ENCODE measurements at regions not wholly inside any gene's neighbourhood (a gene's known extent, or its start where the extent isn't known, plus 50 kb on each side); places are given as distances from the start of the nearest gene placed in this dataset.

DNA sequence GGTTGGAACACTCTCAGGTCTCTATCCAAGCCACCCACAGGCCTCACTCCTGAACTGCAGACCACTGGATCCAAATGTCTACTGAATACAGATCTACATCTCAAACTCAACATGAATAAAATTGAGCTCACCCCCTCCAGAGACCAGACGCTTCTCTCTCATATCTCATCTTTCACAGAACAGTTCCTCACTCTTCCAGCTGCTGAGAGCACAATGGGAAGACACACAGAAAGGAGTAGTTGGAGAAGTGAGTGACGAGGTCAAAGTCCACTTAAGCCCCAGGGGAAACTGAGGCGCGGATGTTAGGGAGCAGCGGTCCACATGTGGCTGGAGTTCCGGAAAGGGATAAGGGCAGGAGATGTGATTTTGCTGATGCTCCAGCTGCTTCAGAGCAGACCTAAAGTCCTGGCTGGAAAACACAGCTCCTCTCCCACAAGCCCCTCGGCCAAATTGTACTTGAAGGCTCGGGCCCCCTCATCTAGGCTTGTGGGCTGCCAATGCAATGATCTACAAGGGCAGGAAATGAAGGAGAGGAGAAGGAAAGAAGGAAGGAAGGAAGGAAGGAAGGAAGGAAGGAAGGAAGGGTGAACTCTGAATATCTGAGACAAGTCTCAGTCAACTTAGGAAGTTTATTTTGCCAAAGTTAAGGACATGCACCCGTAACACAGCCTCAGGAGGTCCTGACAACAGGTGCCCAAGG is 211.2 kb upstream of the TLE3 start:
- Histone ChIP-seq H3K79me2 (replicated peaks; ENCODE audit: insufficient read depth, low read length) (no peaks in the 10 kb centered on the region), H3K36me3 (ENCODE audit: insufficient read depth, low read length) (no peaks in the 10 kb centered on the region), H3K27me3 (ENCODE audit: insufficient read depth, low read depth, low read length) (no peaks in the 10 kb centered on the region), H4K20me1 (ENCODE audit: insufficient read depth) (no peaks in the 10 kb centered on the region), H3K4me3 (ENCODE audit: low read length) (no peak overlapping the region), H3K4me2 (ENCODE audit: low read length) (no peak overlapping the region), H3K9ac (ENCODE audit: low read length) (no peak overlapping the region), H3K27ac (ENCODE audit: low read length) (no peak overlapping the region), H2AFZ (ENCODE audit: low read depth, low read length) (no peak overlapping the region), H3K9me3 (ENCODE audit: low read length) (no peaks in the 10 kb centered on the region), H3K9me2 (ENCODE audit: insufficient read depth, low read length) (no peaks in the 10 kb centered on the region), H3F3A (ENCODE audit: insufficient read depth, low read length, poor library complexity, severe bottlenecking) (no peaks in the 10 kb centered on the region)
- TF ChIP-seq RAD21 (conservative IDR thresholded peaks at IDR 0.05) (no peak), EZH2 (IDR thresholded peaks at IDR 0.05; ENCODE audit: borderline replicate concordance, insufficient read depth, low read length, poor library complexity, severe bottlenecking) (no peak), POLR2AphosphoS5 (IDR thresholded peaks at IDR 0.05) (no peak), MXI1 (conservative IDR thresholded peaks at IDR 0.05; ENCODE audit: poor library complexity, severe bottlenecking) (no peak), SMC3 (conservative IDR thresholded peaks at IDR 0.05; ENCODE audit: poor library complexity) (no peak), EP300 (conservative IDR thresholded peaks at IDR 0.05; ENCODE audit: poor library complexity, severe bottlenecking) (no peak), TAF1 (IDR thresholded peaks at IDR 0.05; ENCODE audit: low read depth) (no peak)
- TF ChIP-seq, protein P1, sequence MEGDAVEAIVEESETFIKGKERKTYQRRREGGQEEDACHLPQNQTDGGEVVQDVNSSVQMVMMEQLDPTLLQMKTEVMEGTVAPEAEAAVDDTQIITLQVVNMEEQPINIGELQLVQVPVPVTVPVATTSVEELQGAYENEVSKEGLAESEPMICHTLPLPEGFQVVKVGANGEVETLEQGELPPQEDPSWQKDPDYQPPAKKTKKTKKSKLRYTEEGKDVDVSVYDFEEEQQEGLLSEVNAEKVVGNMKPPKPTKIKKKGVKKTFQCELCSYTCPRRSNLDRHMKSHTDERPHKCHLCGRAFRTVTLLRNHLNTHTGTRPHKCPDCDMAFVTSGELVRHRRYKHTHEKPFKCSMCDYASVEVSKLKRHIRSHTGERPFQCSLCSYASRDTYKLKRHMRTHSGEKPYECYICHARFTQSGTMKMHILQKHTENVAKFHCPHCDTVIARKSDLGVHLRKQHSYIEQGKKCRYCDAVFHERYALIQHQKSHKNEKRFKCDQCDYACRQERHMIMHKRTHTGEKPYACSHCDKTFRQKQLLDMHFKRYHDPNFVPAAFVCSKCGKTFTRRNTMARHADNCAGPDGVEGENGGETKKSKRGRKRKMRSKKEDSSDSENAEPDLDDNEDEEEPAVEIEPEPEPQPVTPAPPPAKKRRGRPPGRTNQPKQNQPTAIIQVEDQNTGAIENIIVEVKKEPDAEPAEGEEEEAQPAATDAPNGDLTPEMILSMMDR (IDR thresholded peaks at IDR 0.05; ENCODE audit: poor library complexity, severe bottlenecking) = no peak
- TF ChIP-seq, protein P2, sequence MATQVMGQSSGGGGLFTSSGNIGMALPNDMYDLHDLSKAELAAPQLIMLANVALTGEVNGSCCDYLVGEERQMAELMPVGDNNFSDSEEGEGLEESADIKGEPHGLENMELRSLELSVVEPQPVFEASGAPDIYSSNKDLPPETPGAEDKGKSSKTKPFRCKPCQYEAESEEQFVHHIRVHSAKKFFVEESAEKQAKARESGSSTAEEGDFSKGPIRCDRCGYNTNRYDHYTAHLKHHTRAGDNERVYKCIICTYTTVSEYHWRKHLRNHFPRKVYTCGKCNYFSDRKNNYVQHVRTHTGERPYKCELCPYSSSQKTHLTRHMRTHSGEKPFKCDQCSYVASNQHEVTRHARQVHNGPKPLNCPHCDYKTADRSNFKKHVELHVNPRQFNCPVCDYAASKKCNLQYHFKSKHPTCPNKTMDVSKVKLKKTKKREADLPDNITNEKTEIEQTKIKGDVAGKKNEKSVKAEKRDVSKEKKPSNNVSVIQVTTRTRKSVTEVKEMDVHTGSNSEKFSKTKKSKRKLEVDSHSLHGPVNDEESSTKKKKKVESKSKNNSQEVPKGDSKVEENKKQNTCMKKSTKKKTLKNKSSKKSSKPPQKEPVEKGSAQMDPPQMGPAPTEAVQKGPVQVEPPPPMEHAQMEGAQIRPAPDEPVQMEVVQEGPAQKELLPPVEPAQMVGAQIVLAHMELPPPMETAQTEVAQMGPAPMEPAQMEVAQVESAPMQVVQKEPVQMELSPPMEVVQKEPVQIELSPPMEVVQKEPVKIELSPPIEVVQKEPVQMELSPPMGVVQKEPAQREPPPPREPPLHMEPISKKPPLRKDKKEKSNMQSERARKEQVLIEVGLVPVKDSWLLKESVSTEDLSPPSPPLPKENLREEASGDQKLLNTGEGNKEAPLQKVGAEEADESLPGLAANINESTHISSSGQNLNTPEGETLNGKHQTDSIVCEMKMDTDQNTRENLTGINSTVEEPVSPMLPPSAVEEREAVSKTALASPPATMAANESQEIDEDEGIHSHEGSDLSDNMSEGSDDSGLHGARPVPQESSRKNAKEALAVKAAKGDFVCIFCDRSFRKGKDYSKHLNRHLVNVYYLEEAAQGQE (IDR thresholded peaks at IDR 0.05; ENCODE audit: borderline replicate concordance) = no peak

DNA sequence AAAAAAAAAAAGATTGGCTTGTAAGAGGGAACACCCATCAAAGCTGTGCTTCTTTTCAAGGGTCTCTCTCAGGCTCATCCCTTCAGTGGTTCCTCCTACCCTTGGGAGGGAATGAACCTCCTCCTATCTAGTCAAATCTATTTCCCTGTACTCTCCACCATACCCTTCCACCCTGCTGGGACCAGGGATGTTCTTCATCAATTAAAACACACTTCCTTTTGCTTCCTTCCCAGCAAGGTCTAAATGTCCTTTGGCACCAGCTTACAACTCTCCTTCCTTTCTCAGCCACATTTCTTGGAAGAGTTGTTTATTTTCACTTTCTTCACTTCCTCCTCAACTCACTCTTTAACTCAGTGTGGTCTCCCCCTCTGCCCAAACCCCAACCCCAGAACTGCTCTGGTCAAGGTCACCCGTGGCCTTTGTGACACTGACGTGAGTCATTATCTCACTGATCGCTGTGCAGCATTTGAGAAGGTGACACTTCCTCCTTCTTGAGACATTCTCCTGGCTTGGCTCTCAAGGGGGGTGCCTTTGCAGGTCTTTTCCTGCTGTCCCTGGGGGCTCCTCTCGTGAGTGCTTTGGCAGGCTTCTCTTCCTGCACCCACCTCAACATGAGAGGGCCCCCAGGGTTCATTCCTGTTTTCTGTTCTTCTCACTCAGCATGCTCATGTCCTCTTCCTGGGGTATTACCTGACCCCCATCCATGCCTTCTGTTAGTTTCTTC is 210.5 kb upstream of the TLE3 start:
- no peak overlapping the region for H3K9ac ChIP-seq (ENCODE audit: low read length)

More for the DNA sequence above, 210.5 kb upstream of the TLE3 start:
- no peak overlapping the region for H3K27ac ChIP-seq (ENCODE audit: low read length)
- H3K79me2 ChIP-seq (replicated peaks; ENCODE audit: insufficient read depth, low read length) = no peaks in the 10 kb centered on the region
- no peaks in the 10 kb centered on the region for H3K36me3 ChIP-seq (ENCODE audit: insufficient read depth, low read length)
- H3K9me3 ChIP-seq (ENCODE audit: low read length) = no peaks in the 10 kb centered on the region
- no peak overlapping the region for H3K4me3 ChIP-seq (ENCODE audit: low read length)
- H2AFZ ChIP-seq (ENCODE audit: low read depth, low read length) = no peak overlapping the region
- no peaks in the 10 kb centered on the region for H3F3A ChIP-seq (ENCODE audit: insufficient read depth, low read length, poor library complexity, severe bottlenecking)
- H3K9me2 ChIP-seq (ENCODE audit: insufficient read depth, low read length) = no peaks in the 10 kb centered on the region
- H4K20me1 ChIP-seq (ENCODE audit: insufficient read depth) = no peaks in the 10 kb centered on the region
- no peaks in the 10 kb centered on the region for H3K27me3 ChIP-seq (ENCODE audit: insufficient read depth, low read depth, low read length)
- no peak for TF ChIP-seq TAF1 (IDR thresholded peaks at IDR 0.05; ENCODE audit: low read depth)
- TF ChIP-seq, protein P1 (IDR thresholded peaks at IDR 0.05; ENCODE audit: poor library complexity, severe bottlenecking) = no peak
- no peak overlapping the region for H3K4me2 ChIP-seq (ENCODE audit: low read length)

Measured in neural cell (in vitro differentiated cells).